Muscle layer of colon (tissue), 2 donors: ENCODE measurements at regions not wholly inside any gene's neighbourhood (a gene's known extent, or its start where the extent isn't known, plus 50 kb on each side); places are given as distances from the start of the nearest gene placed in this dataset.

Experiments used
- H3K27ac ChIP-seq: one replicate; pipeline ENCODE4 v1.7.0; 2013; ENCODE audit warnings: low read depth, mild to moderate bottlenecking, low read length, moderate library complexity
- H3K27me3 ChIP-seq, 2 donors: one replicate each; pipeline ENCODE4 v1.7.0; 2013; ENCODE audit warnings: low read length in 2 of 2, mild to moderate bottlenecking in 2 of 2; ENCODE audit not compliant: insufficient read depth in 2 of 2, control insufficient read depth in 1 of 2
- H3K36me3 ChIP-seq: one replicate; pipeline ENCODE4 v1.7.0; 2013; ENCODE audit warnings: mild to moderate bottlenecking, low read length; ENCODE audit not compliant: insufficient read depth
- H3K4me1 ChIP-seq: one replicate; pipeline ENCODE4 v1.7.0; 2013; ENCODE audit warnings: mild to moderate bottlenecking, low read length; ENCODE audit not compliant: insufficient read depth
- H3K4me3 ChIP-seq, 2 donors: one replicate each; pipeline ENCODE4 v1.7.0; 2013; ENCODE audit warnings: low read length in 2 of 2, low read depth in 1 of 2, mild to moderate bottlenecking in 1 of 2, moderate library complexity in 1 of 2
- H3K9ac ChIP-seq: one replicate; pipeline ENCODE4 v1.7.0; 2013; ENCODE audit warnings: low read length
- H3K9me3 ChIP-seq: one replicate; pipeline ENCODE4 v1.7.0; 2013; ENCODE audit warnings: mild to moderate bottlenecking, low read length
- donor health status: abdominal sarcoma.
- donor health status: Adenocarcinoma of cecum.

DNA sequence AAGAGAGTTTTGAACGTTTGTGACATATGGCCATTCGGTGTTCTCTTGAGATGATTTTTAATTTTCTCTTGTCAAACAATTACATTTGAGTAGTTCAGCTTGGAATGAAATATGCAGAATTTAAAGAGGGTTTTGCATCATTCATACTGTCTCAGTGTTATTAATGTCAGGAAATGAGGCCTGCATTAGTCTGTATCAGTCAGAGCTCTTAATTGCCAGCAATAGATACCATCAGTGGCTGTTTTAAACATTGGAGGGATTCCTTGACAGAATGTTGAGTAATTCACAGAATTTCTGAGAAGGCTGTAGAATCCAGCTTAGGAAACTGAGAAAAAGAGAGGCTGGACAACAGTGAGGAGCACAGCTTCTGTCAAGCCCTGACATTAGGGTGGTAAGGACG is 722.0 kb downstream of the NR2F2 start:
- H3K27ac ChIP-seq, result no peak overlapping the region
- no peak overlapping the region for H3K9ac ChIP-seq

DNA sequence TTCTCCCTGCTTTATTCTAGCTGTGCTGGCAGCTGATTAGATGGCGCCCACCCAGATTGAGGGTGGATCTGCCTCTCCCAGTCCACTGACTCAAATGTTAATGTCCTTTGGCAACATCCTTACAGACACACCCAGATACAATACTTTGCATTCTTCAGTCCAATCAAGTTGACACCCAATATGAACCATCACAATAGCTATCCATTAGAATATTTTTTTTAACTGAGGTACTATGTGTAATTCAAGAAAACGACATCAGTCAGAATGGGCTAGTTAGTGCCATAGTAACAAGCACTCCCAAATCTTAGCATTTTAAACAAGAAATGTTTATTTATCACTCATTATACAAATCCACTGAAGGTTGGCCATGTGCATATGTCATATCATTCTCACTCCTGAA is 723.1 kb downstream of the NR2F2 start:
- Histone ChIP-seq H3K27me3 (no peaks in the 10 kb centered on the region), H3K9ac (no peak overlapping the region), H3K27ac (no peak overlapping the region), H3K4me3 (no peak overlapping the region), H3K9me3 (no peaks in the 10 kb centered on the region), H3K36me3 (no peaks in the 10 kb centered on the region), H3K4me1 (no peaks in the 10 kb centered on the region)

More for the DNA sequence above, 722.0 kb downstream of the NR2F2 start:
- H3K4me3 ChIP-seq, result no peak overlapping the region
- no peaks in the 10 kb centered on the region for H3K9me3 ChIP-seq
- no peaks in the 10 kb centered on the region for H3K36me3 ChIP-seq
- no peaks in the 10 kb centered on the region for H3K4me1 ChIP-seq
- H3K27me3 ChIP-seq, result no peaks in the 10 kb centered on the region

DNA sequence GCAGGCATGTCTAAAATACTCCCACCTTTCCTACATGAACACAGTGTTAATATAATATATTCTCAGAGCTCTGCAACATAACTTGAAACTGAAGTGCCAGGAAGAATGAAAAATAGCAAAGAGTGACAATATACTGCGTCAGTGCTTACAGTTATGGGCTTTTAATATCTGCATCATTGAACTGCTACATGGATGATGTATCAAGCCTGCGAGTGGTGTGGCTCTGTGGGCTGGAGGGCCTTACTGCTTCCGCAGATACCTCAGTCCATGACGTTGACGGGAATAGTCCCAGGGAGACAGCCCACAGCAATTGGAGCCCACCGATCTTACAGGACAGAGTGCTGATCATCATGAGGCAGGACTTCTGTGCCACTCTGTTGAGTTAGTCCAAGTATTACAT is 727.0 kb downstream of the NR2F2 start:
- H3K9ac ChIP-seq, result no peak overlapping the region
- no peaks in the 10 kb centered on the region for H3K9me3 ChIP-seq
- H3K27ac ChIP-seq, result no peak overlapping the region

DNA sequence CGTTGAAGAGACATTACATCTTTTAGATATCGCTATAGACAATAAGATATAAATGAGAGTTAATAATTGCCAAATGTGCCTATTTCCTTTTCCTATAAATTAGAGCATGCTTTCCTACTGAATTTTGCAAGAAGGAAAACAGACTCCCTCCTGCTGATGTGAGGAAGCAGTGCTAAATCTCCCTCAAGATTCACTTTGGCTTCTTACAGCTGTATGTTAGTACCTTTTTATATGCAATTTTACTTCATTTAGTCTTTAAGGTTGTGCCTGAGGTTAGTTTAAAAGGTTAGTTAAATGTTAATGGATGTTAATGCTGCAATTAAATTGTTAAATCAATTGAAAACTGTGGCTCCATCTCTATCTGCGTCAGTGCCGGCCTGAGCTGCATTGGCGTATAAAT is 728.8 kb downstream of the NR2F2 start:
- Histone ChIP-seq H3K27ac (no peak overlapping the region), H3K36me3 (no peaks in the 10 kb centered on the region), H3K9ac (no peak overlapping the region), H3K4me1 (no peaks in the 10 kb centered on the region), H3K27me3 (no peaks in the 10 kb centered on the region), H3K9me3 (no peaks in the 10 kb centered on the region), H3K4me3 (no peak overlapping the region)

More for the DNA sequence above, 727.0 kb downstream of the NR2F2 start:
- Histone ChIP-seq H3K27me3 (no peaks in the 10 kb centered on the region), H3K4me3 (no peak overlapping the region), H3K36me3 (no peaks in the 10 kb centered on the region), H3K4me1 (no peaks in the 10 kb centered on the region)

DNA sequence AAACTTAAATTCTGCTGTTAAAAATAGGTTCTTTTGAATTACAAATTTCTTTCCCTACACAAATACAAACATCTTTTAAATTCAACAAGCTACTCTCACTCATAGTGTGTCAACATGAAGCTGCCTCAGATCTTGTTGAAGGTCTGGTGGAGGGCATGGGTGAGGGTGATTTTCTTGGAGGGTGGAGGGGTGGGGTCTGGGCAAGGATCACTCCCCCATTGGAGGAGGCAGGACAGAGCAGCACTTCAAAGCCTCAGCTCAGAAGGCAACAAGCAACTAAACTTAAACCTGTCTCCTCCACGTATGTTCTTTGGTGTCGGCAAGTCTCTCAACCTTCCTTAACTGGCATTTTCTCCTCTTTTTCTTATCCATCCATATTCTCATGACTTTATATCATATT is 730.9 kb downstream of the NR2F2 start:
- no peaks in the 10 kb centered on the region for H3K36me3 ChIP-seq
- no peaks in the 10 kb centered on the region for H3K27me3 ChIP-seq
- H3K4me1 ChIP-seq, result no peaks in the 10 kb centered on the region
- no peaks in the 10 kb centered on the region for H3K9me3 ChIP-seq
- no peak overlapping the region for H3K27ac ChIP-seq
- no peak overlapping the region for H3K4me3 ChIP-seq
- H3K9ac ChIP-seq, result no peak overlapping the region

DNA sequence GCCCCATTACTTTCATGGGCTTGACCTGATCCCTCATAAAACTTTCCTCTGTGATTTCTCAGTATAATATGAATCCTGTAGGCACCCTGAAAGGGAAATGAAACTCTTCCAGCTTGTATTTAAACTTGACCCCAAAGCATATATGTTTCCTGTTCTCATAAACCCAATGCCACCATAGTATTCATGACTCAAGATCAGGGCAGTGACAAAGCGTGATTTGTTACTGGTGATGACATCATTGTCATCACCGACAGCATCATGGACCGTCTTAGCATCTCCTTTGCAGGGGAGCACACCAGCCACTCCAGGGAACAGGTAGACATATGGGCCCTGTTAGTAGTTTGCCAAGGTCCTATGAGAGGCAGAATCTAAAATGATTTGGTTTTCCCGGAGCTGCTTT is 741.2 kb downstream of the NR2F2 start:
- Histone ChIP-seq H3K27me3 (no peaks in the 10 kb centered on the region), H3K36me3 (no peaks in the 10 kb centered on the region), H3K27ac (no peak overlapping the region), H3K9me3 (peaks cover 7% of the 10 kb centered on the region), H3K9ac (no peak overlapping the region), H3K4me3 (no peak overlapping the region), H3K4me1 (no peaks in the 10 kb centered on the region)

DNA sequence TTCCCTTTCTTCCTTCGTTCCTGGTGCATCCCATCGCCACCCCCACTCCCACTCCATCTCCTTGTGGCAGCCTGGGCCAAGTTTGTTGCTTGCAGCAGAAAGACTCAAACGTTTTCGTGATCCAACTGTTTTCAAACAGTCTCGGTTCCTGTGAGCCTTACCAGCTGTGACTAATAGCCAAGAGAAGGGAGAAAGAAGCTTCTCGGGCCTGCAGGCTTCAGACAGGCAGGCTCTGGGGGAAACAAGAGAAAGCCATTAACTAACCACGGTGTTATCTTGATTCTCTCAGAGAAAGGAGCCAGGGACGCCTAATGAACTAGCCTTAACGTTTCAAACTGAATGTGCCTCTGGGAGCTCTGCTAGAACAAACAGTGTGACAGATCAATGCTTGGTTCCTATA is 742.0 kb downstream of the NR2F2 start:
- no peak overlapping the region for H3K4me3 ChIP-seq
- H3K4me1 ChIP-seq, result no peaks in the 10 kb centered on the region
- no peak overlapping the region for H3K27ac ChIP-seq
- peaks cover 7% of the 10 kb centered on the region for H3K9me3 ChIP-seq
- no peaks in the 10 kb centered on the region for H3K27me3 ChIP-seq
- no peak overlapping the region for H3K9ac ChIP-seq
- H3K36me3 ChIP-seq, result no peaks in the 10 kb centered on the region

DNA sequence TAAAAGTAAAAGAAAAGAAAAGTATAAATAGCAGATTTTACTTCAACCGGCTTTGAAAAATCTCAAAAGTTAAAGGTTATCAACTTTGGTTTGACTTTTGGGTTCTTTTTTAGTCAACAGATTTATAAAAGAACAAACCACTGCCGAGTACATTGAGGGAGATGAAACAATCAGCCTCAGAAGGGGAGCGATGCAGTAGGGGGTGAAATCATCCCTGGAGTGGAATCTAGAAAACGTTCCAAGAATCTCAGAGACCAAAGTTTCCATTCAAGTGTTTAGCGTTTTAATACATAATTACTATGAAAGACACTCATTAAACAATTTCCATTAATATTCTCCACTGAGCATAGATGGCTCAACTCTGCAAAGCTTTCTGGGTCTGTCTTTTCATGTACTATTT is 745.5 kb downstream of the NR2F2 start:
- no peaks in the 10 kb centered on the region for H3K27me3 ChIP-seq
- H3K9ac ChIP-seq, result no peak overlapping the region

DNA sequence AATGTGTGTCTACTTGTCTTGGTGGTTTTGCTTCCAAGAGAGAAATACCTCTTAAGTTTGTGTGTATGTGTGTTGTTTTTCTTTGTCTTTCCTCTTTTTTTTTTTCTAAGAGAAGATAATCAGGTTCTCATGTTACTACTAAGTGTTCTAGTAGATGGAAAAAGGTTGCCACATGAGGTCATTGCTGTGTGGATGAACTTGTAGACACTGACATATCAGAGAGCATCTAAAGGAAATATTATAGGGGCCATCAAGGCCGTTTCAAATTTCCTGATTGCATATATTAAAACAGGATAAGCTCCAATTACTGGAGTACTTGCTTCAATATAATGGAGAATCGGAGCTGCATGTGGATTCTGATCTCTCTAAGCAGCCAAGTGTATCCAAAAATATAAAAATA is 747.5 kb downstream of the NR2F2 start:
- no peaks in the 10 kb centered on the region for H3K36me3 ChIP-seq

More for the DNA sequence above, 745.5 kb downstream of the NR2F2 start:
- Histone ChIP-seq H3K9me3 (peaks cover 7% of the 10 kb centered on the region), H3K36me3 (no peaks in the 10 kb centered on the region), H3K4me1 (no peaks in the 10 kb centered on the region), H3K4me3 (no peak overlapping the region), H3K27ac (no peak overlapping the region)

DNA sequence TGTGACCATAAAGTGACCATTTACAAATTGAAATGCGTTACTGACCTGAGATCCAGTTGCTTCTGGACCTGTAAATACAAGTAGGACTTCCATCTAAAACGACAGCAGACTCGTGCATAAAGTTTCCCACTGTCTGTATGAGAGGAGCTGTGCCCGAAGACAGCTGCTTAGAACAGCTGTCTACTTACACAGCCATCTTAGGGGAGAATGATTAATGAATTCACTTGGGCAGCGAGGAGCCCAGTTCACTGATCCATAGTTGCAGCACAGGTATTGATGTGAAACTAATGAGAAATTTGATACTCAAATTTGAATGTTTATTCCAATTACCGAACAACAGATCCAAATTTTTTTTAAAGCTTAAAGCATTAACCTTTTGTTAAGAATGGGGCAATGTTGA is 748.1 kb downstream of the NR2F2 start:
- Histone ChIP-seq H3K4me3 (no peak overlapping the region), H3K4me1 (no peaks in the 10 kb centered on the region), H3K9me3 (peaks cover 7% of the 10 kb centered on the region), H3K9ac (no peak overlapping the region), H3K27ac (no peak overlapping the region), H3K27me3 (no peaks in the 10 kb centered on the region), H3K36me3 (no peaks in the 10 kb centered on the region)

More for the DNA sequence above, 747.5 kb downstream of the NR2F2 start:
- peaks cover 7% of the 10 kb centered on the region for H3K9me3 ChIP-seq
- no peaks in the 10 kb centered on the region for H3K4me1 ChIP-seq
- no peak overlapping the region for H3K4me3 ChIP-seq
- H3K27ac ChIP-seq, result no peak overlapping the region
- H3K27me3 ChIP-seq, result no peaks in the 10 kb centered on the region
- H3K9ac ChIP-seq, result no peak overlapping the region

DNA sequence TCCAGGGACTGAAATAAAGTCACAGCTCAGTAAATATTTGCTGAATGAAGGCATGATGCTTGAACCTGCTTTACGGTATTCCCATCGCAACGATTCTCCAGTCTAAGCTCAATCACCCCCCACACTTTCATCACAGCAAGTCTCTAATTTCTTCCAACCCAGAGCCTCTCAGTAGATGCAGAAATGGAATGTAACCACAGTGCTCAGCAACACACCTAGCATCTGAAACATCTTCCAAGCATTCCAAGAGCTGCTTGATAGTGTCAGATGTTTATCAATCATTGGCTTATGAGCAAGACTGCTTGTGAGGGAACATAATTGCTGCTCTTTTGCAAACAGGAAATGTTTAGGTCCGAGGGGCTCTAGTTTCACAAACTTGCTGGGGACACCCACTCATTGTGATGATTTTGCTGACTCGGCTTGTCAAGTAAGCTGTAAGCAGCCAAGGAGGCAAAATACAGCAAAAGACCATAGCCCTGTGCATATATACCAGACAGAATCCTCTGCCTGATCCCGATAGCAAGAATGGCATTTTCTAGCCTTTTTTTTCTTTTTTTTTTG is 751.2 kb downstream of the NR2F2 start:
- Histone ChIP-seq H3K9ac (no peak overlapping the region), H3K27ac (no peak overlapping the region), H3K9me3 (no peaks in the 10 kb centered on the region), H3K36me3 (no peaks in the 10 kb centered on the region), H3K4me3 (no peak overlapping the region), H3K27me3 (no peaks in the 10 kb centered on the region), H3K4me1 (no peaks in the 10 kb centered on the region)

DNA sequence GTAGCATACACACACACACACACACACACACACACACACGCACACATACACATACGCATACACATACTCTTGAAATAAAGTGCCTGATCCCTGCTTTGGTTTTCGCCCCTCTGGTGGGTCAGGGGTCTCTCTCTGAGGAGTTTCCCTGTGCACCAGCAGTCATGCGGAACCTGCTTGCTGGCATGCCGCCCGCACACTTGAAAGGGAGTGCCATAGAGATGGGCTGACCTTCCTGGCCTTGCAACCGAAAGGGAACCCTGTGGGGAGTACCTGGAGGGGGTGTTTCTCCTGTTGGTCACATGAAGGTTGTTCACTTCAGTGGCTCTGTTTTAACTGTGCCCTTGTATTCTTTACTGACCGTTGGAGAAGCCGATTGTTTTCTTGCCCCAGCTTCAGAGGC is 752.3 kb downstream of the NR2F2 start:
- H3K27me3 ChIP-seq, result no peaks in the 10 kb centered on the region
- H3K9me3 ChIP-seq, result no peaks in the 10 kb centered on the region
- no peak overlapping the region for H3K9ac ChIP-seq
- H3K4me3 ChIP-seq, result no peak overlapping the region
- no peak overlapping the region for H3K27ac ChIP-seq
- H3K36me3 ChIP-seq, result no peaks in the 10 kb centered on the region
- H3K4me1 ChIP-seq, result no peaks in the 10 kb centered on the region
